Stomach smooth muscle (tissue), 2 donors: ENCODE measurements at regions not wholly inside any gene's neighbourhood (a gene's known extent, or its start where the extent isn't known, plus 50 kb on each side); places are given as distances from the start of the nearest gene placed in this dataset.
"Not testable (repeated sequence)": the region's sequence is repeated elsewhere in the genome, so short reads cannot be mapped to it uniquely, and the experiment has no call there.

Experiments used
- H3K27ac ChIP-seq: one replicate; pipeline ENCODE4 v1.7.0; 2013; ENCODE audit warnings: mild to moderate bottlenecking, low read length, inconsistent platforms
- H3K27me3 ChIP-seq, 2 donors: one replicate each; pipeline ENCODE4 v1.7.0; 2013; ENCODE audit warnings: low read length in 2 of 2; ENCODE audit not compliant: insufficient read depth in 2 of 2, control insufficient read depth in 1 of 2
- H3K36me3 ChIP-seq, 2 donors: one replicate each; pipeline ENCODE4 v1.7.0; 2013; ENCODE audit warnings: low read length in 2 of 2; ENCODE audit not compliant: control insufficient read depth in 2 of 2, insufficient read depth in 2 of 2
- H3K4me1 ChIP-seq: one replicate; pipeline ENCODE4 v1.7.0; 2013; ENCODE audit warnings: low read length; ENCODE audit not compliant: control insufficient read depth, insufficient read depth
- H3K4me3 ChIP-seq, 2 donors: one replicate each; pipeline ENCODE4 v1.7.0; 2013; ENCODE audit warnings: low read length in 2 of 2
- H3K9ac ChIP-seq, 2 donors: one replicate each; pipeline ENCODE4 v1.7.0; 2013; ENCODE audit warnings: low read length in 2 of 2, mild to moderate bottlenecking in 1 of 2
- H3K9me3 ChIP-seq, 2 donors: one replicate each; pipeline ENCODE4 v1.7.0; 2013; ENCODE audit warnings: low read length in 2 of 2; ENCODE audit not compliant: control insufficient read depth in 2 of 2
- donor health status: healthy.
- donor health status: Pancreatic carcinoma.

DNA sequence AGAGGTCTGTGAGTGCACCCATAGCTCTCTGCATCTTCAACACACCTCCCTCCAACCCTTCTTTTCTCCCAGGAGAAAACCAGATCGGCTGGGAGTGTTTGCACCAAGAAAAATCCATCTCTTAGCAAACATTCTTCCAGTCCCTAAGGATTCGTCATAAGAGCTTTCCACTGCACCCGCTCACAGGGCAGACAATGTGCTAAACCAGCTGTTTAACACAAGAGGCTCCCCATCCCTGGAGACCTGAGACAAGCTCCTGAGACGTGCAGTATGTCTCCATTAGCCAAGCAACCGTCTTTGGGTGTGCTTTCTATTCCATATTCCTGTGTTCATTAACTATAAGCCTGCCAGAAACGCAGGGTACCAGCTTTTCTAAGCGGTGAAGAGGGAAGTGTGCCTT is 93.6 kb upstream of the ZNF462 start:
- H3K9me3 ChIP-seq: no peaks in the 10 kb centered on the region
- no peak overlapping the region for H3K9ac ChIP-seq
- no peaks in the 10 kb centered on the region for H3K36me3 ChIP-seq
- no peak overlapping the region for H3K4me3 ChIP-seq
- H3K4me1 ChIP-seq: no peaks in the 10 kb centered on the region
- H3K27ac ChIP-seq: no peak overlapping the region
- no peaks in the 10 kb centered on the region for H3K27me3 ChIP-seq

DNA sequence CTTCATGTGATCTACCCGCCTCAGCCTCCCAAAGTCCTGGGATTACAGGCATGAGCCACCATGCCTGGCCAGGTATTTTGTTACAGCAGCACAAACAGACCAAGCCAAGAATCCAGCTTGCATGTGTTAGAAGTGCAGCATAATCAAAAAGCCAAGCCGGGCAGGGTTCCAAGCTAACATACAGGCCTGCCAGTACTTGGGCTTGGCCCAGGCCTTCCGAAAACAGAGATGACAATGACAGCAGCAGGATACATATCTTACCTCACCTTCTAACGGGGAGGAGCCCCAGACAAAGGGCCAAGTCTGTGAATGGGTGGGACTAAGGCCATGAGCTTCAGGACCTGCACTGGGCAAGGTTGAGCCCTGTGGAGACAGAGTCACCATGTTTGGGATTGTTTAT is 91.4 kb upstream of the ZNF462 start:
- H3K9me3 ChIP-seq: no peaks in the 10 kb centered on the region
- no peak overlapping the region for H3K27ac ChIP-seq
- no peaks in the 10 kb centered on the region for H3K27me3 ChIP-seq

DNA sequence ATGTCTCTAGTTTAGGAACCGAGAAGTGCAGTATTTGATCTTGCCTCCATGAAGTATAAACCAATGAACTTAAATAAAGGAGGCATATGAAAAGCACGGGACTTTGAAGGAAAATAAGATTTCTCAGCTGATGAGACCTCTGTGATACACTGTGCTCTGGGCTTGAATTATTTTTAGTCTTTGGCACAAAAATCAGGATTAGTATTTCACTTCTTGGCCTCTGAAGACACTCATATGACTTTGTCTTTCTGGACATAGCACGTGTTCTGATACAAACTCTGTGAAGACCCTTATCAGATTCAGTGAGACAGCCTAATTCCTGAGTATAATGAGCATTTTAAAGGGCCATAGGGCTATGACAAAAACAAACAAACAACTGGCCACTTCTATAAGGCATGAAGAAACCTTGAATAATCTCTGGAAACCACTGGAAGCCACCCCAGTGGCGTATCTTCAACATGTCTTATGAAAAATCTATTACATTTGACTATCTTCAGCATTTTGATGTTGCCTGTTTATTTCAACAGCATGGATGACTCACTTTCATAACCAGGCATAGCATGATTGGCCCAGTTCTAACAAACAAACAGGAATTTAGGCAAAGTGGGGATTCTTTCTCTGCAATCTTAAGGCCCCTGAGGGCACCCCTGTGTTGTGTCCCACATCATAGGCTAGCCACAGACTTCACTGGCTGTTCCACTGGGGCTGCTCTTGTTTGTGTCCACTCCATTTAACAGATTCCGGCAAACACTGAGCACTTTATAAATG is 90.3 kb upstream of the ZNF462 start:
- H3K27ac ChIP-seq: no peak overlapping the region

More for the DNA sequence above, 91.4 kb upstream of the ZNF462 start:
- no peak overlapping the region for H3K9ac ChIP-seq
- H3K36me3 ChIP-seq: no peaks in the 10 kb centered on the region
- H3K4me1 ChIP-seq: no peaks in the 10 kb centered on the region
- H3K4me3 ChIP-seq: no peak overlapping the region

GRCh38 chr9:106773750-106774149 is 89.2 kb upstream of the ZNF462 start:
- H3K9me3 ChIP-seq: no peaks in the 10 kb centered on the region
- no peaks in the 10 kb centered on the region for H3K4me1 ChIP-seq
- H3K27me3 ChIP-seq: no peaks in the 10 kb centered on the region
- H3K9ac ChIP-seq: no peak overlapping the region
- no peaks in the 10 kb centered on the region for H3K36me3 ChIP-seq
- H3K27ac ChIP-seq: no peak overlapping the region
- no peak overlapping the region for H3K4me3 ChIP-seq

More for the DNA sequence above, 90.3 kb upstream of the ZNF462 start:
- no peaks in the 10 kb centered on the region for H3K9me3 ChIP-seq
- H3K27me3 ChIP-seq: no peaks in the 10 kb centered on the region
- H3K9ac ChIP-seq: no peak overlapping the region
- no peak overlapping the region for H3K4me3 ChIP-seq
- H3K36me3 ChIP-seq: no peaks in the 10 kb centered on the region
- no peaks in the 10 kb centered on the region for H3K4me1 ChIP-seq

- no peaks in the 10 kb centered on the region for H3K4me1 ChIP-seq
- H3K9ac ChIP-seq: no peak overlapping the region
- no peak overlapping the region for H3K27ac ChIP-seq
- H3K9me3 ChIP-seq: no peaks in the 10 kb centered on the region
- H3K27me3 ChIP-seq: no peaks in the 10 kb centered on the region
- no peaks in the 10 kb centered on the region for H3K36me3 ChIP-seq
- no peak overlapping the region for H3K4me3 ChIP-seq
Measured at GRCh38 chr9:106775960-106776359, 87.0 kb upstream of the ZNF462 start.

DNA sequence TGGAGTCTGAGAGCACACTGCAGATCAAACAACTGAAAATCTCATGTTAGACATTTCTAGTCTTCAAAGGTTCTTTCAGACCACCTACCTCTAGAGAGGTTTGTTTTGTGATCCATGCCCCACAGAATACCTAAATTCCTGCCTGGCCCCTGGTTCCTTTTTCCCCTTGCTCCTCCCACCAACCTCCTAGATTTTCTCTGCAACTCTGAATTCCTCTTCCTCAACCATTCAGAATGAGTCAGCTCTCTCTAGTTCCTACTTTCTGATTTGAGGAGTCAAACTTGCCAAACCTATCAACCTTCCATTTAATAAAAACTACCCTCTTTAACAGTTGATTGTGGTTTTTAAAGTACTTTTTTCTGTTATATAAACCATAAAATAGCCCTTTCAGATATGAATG is 83.2 kb upstream of the ZNF462 start:
- Histone ChIP-seq H3K9ac (no peak overlapping the region), H3K4me3 (no peak overlapping the region), H3K27ac (no peak overlapping the region), H3K9me3 (no peaks in the 10 kb centered on the region), H3K27me3 (no peaks in the 10 kb centered on the region), H3K4me1 (no peaks in the 10 kb centered on the region), H3K36me3 (no peaks in the 10 kb centered on the region)

DNA sequence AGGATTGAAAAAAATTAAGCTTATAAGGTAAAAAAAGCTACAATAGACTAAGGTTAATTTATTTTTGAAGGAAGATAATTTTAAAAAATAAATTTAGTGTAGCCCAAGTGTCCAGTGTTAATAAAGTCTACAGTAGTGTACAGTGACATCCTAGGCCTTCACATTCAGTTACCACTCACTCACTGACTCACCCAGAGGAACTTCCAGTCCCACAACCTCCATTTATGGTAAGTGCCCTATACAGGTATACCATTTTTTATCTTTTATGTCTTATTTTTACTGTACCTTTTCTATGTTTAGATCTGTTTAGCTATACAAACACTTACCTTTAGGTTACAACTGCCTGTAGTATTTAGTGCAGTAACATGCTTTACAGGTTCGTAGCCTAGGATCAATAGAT is 79.8 kb upstream of the ZNF462 start:
- no peak overlapping the region for H3K27ac ChIP-seq
- H3K9ac ChIP-seq: no peak overlapping the region
- no peaks in the 10 kb centered on the region for H3K27me3 ChIP-seq

DNA sequence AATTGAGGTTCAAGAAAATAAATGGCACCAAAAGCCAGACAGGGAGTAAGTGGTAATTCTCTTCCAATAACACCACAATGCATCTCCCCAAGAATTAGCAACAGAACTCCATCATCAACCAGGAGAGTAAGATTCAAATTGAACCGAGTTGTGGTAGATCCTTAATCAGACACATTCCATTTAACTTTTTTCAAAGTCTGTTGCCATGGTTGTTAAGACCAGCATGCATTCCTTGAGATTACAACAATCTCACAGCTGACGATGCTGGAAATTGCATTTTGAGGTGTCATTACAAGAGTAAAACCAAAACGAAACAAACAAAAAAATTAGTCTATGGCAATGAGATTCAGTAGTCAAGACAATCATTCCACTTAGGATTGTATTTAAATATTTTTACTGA is 78.9 kb upstream of the ZNF462 start:
- no peak overlapping the region for H3K9ac ChIP-seq

More for the DNA sequence above, 79.8 kb upstream of the ZNF462 start:
- H3K4me1 ChIP-seq: no peaks in the 10 kb centered on the region
- no peaks in the 10 kb centered on the region for H3K36me3 ChIP-seq
- H3K9me3 ChIP-seq: no peaks in the 10 kb centered on the region
- no peak overlapping the region for H3K4me3 ChIP-seq

DNA sequence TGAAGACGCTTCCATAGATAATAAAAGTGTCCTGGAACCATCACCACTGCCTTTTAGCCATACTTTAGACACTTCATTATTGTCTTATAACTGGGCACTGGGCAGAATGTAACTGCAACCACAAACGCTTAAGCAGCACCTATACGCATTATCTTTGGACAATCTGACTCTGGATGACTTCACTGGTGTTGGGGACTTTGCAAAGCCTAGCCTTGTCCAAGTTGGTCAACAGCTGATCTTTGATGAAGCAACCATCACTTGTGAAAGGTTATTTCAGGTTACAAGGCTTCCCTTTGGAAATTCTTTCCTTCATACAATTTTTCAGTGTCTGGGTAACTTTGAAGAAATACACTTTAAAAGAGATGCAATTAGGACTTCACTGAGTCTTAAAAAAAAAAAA is 77.8 kb upstream of the ZNF462 start:
- no peaks in the 10 kb centered on the region for H3K27me3 ChIP-seq
- H3K36me3 ChIP-seq: no peaks in the 10 kb centered on the region
- no peak overlapping the region for H3K9ac ChIP-seq
- no peaks in the 10 kb centered on the region for H3K9me3 ChIP-seq
- no peaks in the 10 kb centered on the region for H3K4me1 ChIP-seq
- no peak overlapping the region for H3K27ac ChIP-seq
- no peak overlapping the region for H3K4me3 ChIP-seq

More for the DNA sequence above, 78.9 kb upstream of the ZNF462 start:
- no peak overlapping the region for H3K4me3 ChIP-seq
- no peaks in the 10 kb centered on the region for H3K27me3 ChIP-seq
- no peak overlapping the region for H3K27ac ChIP-seq
- no peaks in the 10 kb centered on the region for H3K4me1 ChIP-seq
- no peaks in the 10 kb centered on the region for H3K36me3 ChIP-seq
- H3K9me3 ChIP-seq: no peaks in the 10 kb centered on the region

DNA sequence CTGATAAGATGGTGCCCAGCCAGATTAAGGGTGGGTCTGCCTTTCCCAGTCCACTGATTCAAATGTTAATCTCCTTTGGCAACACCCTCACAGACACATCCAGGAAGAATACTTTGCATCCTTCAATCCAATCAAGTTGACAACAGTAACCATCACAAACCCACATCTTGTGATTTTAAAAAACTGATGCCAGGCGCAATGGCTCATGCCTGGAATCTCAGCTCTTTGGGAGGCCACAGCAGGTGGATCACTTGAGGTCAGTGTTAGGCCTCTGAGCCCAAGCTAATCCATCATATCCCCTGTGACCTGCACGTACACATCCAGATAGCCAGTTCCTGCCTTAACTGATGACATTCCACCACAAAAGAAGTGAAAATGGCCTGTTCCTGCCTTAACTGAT is 74.9 kb upstream of the ZNF462 start:
- not testable (repeated sequence) for H3K4me1 ChIP-seq, H3K36me3 ChIP-seq, H3K27me3 ChIP-seq, H3K9ac ChIP-seq, H3K27ac ChIP-seq, H3K9me3 ChIP-seq, H3K4me3 ChIP-seq

GRCh38 chr9:106795031-106795430 is 67.9 kb upstream of the ZNF462 start:
- H3K27me3 ChIP-seq: no peaks in the 10 kb centered on the region
- no peaks in the 10 kb centered on the region for H3K36me3 ChIP-seq
- H3K9me3 ChIP-seq: no peaks in the 10 kb centered on the region
- no peak overlapping the region for H3K9ac ChIP-seq
- H3K27ac ChIP-seq: no peak overlapping the region
- H3K4me1 ChIP-seq: peaks cover 3% of the 10 kb centered on the region
- H3K4me3 ChIP-seq: no peak overlapping the region
